NCI-H748 treated with DMSO at 0.1 percent for 48 hours (cell line): ENCODE measurements at regions not wholly inside any gene's neighbourhood (a gene's known extent, or its start where the extent isn't known, plus 50 kb on each side); places are given as distances from the start of the nearest gene placed in this dataset.
A peak's percentile ranks its signal among the peaks of the same experiment; 100 is the strongest.

Source experiments
- DNase-seq: peaks from one replicate; lab custom pipeline; 2025; lab: John Stamatoyannopoulos, UW

- no peak for DNase-seq
These were observed 345.9 kb upstream of the SMIM30 start for GRCh38 chr7:113464096-113464855.

GRCh38 chr7:113460067-113460466 is 341.7 kb upstream of the SMIM30 start:
- DNase-seq = no peak

GRCh38 chr7:113456533-113456932 is 338.2 kb upstream of the SMIM30 start:
- DNase-seq = no peak

GRCh38 chr7:113454597-113455169 is 336.3 kb upstream of the SMIM30 start:
- no peak for DNase-seq

GRCh38 chr7:113452245-113452644 is 333.9 kb upstream of the SMIM30 start:
- DNase-seq = no peak

GRCh38 chr7:113446791-113447190 is 328.4 kb upstream of the SMIM30 start:
- no peak for DNase-seq

GRCh38 chr7:113446391-113446790 is 328.0 kb upstream of the SMIM30 start:
- no peak for DNase-seq

- DNase-seq = no peak
These were observed 325.9 kb upstream of the SMIM30 start for GRCh38 chr7:113444261-113444660.

- no peak for DNase-seq
These were observed 321.8 kb upstream of the SMIM30 start for GRCh38 chr7:113440173-113440572.

GRCh38 chr7:113431406-113431805 is 313.1 kb upstream of the SMIM30 start:
- DNase-seq = no peak

GRCh38 chr7:113424185-113424817 is 305.9 kb upstream of the SMIM30 start:
- no peak for DNase-seq

- peak; percentile 82 for DNase-seq
These were observed 303.5 kb upstream of the SMIM30 start for GRCh38 chr7:113421696-113422330.

- DNase-seq = peak; percentile 99
These were observed 296.2 kb upstream of the SMIM30 start for GRCh38 chr7:113414401-113415035.

- DNase-seq = no peak
These were observed 294.1 kb upstream of the SMIM30 start for GRCh38 chr7:113412410-113412809.

GRCh38 chr7:113410796-113411195 is 292.4 kb upstream of the SMIM30 start:
- no peak for DNase-seq

GRCh38 chr7:113408999-113409398 is 290.6 kb upstream of the SMIM30 start:
- no peak for DNase-seq

GRCh38 chr7:113405296-113406056 is 287.1 kb upstream of the SMIM30 start:
- no peak for DNase-seq

- DNase-seq = peak; percentile 50
These were observed 285.9 kb upstream of the SMIM30 start for GRCh38 chr7:113404245-113404644.

GRCh38 chr7:113402482-113402881 is 284.1 kb upstream of the SMIM30 start:
- DNase-seq = no peak

- DNase-seq = no peak
These were observed 283.7 kb upstream of the SMIM30 start for GRCh38 chr7:113402005-113402404.

- no peak for DNase-seq
These were observed 276.5 kb upstream of the SMIM30 start for GRCh38 chr7:113394856-113395255.
